Natural killer cell (primary cell): ENCODE measurements at regions not wholly inside any gene's neighbourhood (a gene's known extent, or its start where the extent isn't known, plus 50 kb on each side); places are given as distances from the start of the nearest gene placed in this dataset.
"Not testable (repeated sequence)": the region's sequence is repeated elsewhere in the genome, so short reads cannot be mapped to it uniquely, and the experiment has no call there.

Source experiments
- ATAC-seq, 3 donors: fragments of 150-1000 bp in 2 of 3; fragments of 200-7000 bp in 1 of 3; cut with Tn5 transposase; 1 replicate in 1 of 3; 2 replicates in 2 of 3; pipeline ENCODE4 v1.10.0; 2021; ENCODE audit warnings: mild to moderate bottlenecking in 2 of 3, moderate library complexity in 2 of 3
- DNase-seq, 2 donors: peaks; one replicate each; pipeline versions ENCODE4 v3.0.0 to v3.0.0-alpha.2; 2013 to 2021; ENCODE audit warnings: mixed read lengths in 1 of 2
- H3K27ac ChIP-seq: one replicate; pipeline ENCODE4 v1.5.1; 2013; ENCODE audit warnings: mild to moderate bottlenecking, low read length
- H3K27me3 ChIP-seq: one replicate; pipeline ENCODE4 v1.6.1; 2013; ENCODE audit warnings: low read length; ENCODE audit not compliant: control insufficient read depth, insufficient read depth
- H3K36me3 ChIP-seq: one replicate; pipeline ENCODE4 v1.6.1; 2013; ENCODE audit warnings: low read length; ENCODE audit not compliant: control insufficient read depth, insufficient read depth
- H3K4me1 ChIP-seq: one replicate; pipeline ENCODE4 v1.6.1; 2013; ENCODE audit warnings: low read length; ENCODE audit not compliant: control insufficient read depth, insufficient read depth
- H3K4me3 ChIP-seq: one replicate; pipeline ENCODE4 v1.5.1; 2013; ENCODE audit warnings: low read length
- H3K9me3 ChIP-seq: one replicate; pipeline ENCODE4 v1.6.1; 2013; ENCODE audit warnings: low read length; ENCODE audit not compliant: control insufficient read depth, insufficient read depth
- H3K27ac Mint-ChIP-seq, 2 donors: one replicate each; pipeline ENCODE4 v1.8.0; 2022; ENCODE audit warnings: mild to moderate bottlenecking in 2 of 2, mixed read lengths in 2 of 2, moderate library complexity in 1 of 2
- H3K27me3 Mint-ChIP-seq, 2 donors: one replicate each; pipeline ENCODE4 v1.8.0; 2022; ENCODE audit warnings: low read depth in 2 of 2, mixed read lengths in 2 of 2
- H3K36me3 Mint-ChIP-seq: one replicate; pipeline ENCODE4 v1.8.0; 2022; ENCODE audit warnings: mixed read lengths
- H3K4me1 Mint-ChIP-seq, 2 donors: one replicate each; pipeline ENCODE4 v1.8.0; 2022; ENCODE audit warnings: mixed read lengths in 2 of 2
- H3K4me3 Mint-ChIP-seq: one replicate; pipeline ENCODE4 v1.8.0; 2022; ENCODE audit warnings: mild to moderate bottlenecking, moderate library complexity, mixed read lengths
- H3K9me3 Mint-ChIP-seq, 2 donors: one replicate each; pipeline ENCODE4 v1.8.0; 2022; ENCODE audit warnings: mixed read lengths in 2 of 2
- WGBS: methylation state at CpG from one replicate; pipeline ENCODE4 v1.1.7; 2013; ENCODE audit warnings: missing lambda C conversion rate; ENCODE audit not compliant: insufficient coverage; 5-methylcytosine and 5-hydroxymethylcytosine counted together
- intact Hi-C: fragments of 100-400 bp; cut with micrococcal nuclease; formaldehyde crosslinking; loops from one replicate; pipeline ENCODE4 v1.14.2; 2022
- TF ChIP-seq, protein P1 (sequence below): fragments of 200-600 bp; IDR thresholded peaks from one replicate; pipeline ENCODE4 v1.8.0; 2022; ENCODE audit warnings: antibody characterized with exemption

DNA sequence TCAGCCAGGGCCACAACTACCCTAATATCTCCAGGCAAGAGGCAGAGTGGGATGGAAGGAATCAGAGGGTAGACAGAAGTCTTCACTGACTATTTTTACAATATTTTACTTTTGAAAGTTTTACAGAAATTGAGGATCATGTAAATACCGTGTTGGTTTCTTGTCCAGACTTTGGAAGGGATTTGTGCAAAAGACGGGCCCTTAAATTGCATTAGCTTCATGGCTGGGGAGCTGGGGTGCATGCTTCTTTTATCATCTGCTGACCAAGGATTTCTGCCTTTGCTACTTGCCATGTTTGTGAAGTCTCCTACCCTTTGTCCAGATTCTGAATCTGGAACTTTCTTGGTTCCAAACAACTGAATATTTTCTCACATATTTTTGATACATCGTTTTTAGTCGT, 107.7 kb upstream of the GRIN3A start:
- 84% methylated on average over 4 of the region's 4 CpGs for WGBS
- no peaks in the 10 kb centered on the region for H3K4me1 Mint-ChIP-seq
- H3K27me3 Mint-ChIP-seq: no peaks in the 10 kb centered on the region
- ATAC-seq: no peak
- intact Hi-C loops: no loop called here
- H3K36me3 Mint-ChIP-seq: no peaks in the 10 kb centered on the region
- H3K9me3 Mint-ChIP-seq: peaks cover 7 to 9% of the 10 kb centered on the region in 2 donors
- Histone ChIP-seq H3K36me3 (no peaks in the 10 kb centered on the region), H3K4me3 (no peak overlapping the region), H3K9me3 (no peaks in the 10 kb centered on the region), H3K27me3 (no peaks in the 10 kb centered on the region), H3K27ac (no peak overlapping the region), H3K4me1 (no peaks in the 10 kb centered on the region)
- H3K4me3 Mint-ChIP-seq: no peak overlapping the region
- DNase-seq: no peak
- TF ChIP-seq, protein P1, sequence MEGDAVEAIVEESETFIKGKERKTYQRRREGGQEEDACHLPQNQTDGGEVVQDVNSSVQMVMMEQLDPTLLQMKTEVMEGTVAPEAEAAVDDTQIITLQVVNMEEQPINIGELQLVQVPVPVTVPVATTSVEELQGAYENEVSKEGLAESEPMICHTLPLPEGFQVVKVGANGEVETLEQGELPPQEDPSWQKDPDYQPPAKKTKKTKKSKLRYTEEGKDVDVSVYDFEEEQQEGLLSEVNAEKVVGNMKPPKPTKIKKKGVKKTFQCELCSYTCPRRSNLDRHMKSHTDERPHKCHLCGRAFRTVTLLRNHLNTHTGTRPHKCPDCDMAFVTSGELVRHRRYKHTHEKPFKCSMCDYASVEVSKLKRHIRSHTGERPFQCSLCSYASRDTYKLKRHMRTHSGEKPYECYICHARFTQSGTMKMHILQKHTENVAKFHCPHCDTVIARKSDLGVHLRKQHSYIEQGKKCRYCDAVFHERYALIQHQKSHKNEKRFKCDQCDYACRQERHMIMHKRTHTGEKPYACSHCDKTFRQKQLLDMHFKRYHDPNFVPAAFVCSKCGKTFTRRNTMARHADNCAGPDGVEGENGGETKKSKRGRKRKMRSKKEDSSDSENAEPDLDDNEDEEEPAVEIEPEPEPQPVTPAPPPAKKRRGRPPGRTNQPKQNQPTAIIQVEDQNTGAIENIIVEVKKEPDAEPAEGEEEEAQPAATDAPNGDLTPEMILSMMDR: no peak
- no peak overlapping the region for H3K27ac Mint-ChIP-seq

- Mint-ChIP-seq H3K4me1 (no peaks in the 10 kb centered on the region), H3K36me3 (no peaks in the 10 kb centered on the region), H3K4me3 (no peak overlapping the region), H3K27me3 (no peaks in the 10 kb centered on the region), H3K9me3 (peaks cover 11 to 14% of the 10 kb centered on the region in 2 donors), H3K27ac (no peak overlapping the region)
- H3K27ac ChIP-seq: no peak overlapping the region
- intact Hi-C loops: no loop called here
- H3K4me1 ChIP-seq: no peaks in the 10 kb centered on the region
- no peaks in the 10 kb centered on the region for H3K27me3 ChIP-seq
- no peak overlapping the region for H3K4me3 ChIP-seq
- ATAC-seq (no peak), DNase-seq (no peak)
- H3K36me3 ChIP-seq: no peaks in the 10 kb centered on the region
- no peaks in the 10 kb centered on the region for H3K9me3 ChIP-seq
- TF ChIP-seq, protein P1: no peak
These were observed 102.3 kb upstream of the GRIN3A start for GRCh38 chr9:101840694-101841188.

DNA sequence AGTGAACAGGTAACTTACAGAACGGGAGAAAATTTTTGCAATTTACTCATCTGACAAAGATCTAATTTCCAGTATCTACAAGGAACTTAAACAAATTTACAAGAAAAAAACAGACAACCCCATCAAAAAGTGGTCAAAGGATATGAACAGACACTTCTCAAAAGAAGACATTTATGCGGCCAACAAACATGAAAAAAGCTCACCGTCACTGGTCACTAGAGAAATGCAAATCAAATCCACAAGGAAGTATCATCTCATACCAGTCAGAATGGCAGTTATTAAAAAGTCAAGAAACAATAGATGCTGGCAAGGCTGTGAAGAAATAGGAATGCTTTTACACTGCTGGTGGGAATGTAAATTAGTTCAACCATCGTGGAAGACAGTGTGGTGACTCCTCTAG, 100.5 kb upstream of the GRIN3A start:
- H3K27me3 ChIP-seq, H3K4me1 ChIP-seq, H3K27ac Mint-ChIP-seq, intact Hi-C loops, H3K27me3 Mint-ChIP-seq, H3K4me3 Mint-ChIP-seq, H3K36me3 Mint-ChIP-seq, ATAC-seq, H3K27ac ChIP-seq, H3K9me3 ChIP-seq, H3K4me3 ChIP-seq, H3K36me3 ChIP-seq, H3K4me1 Mint-ChIP-seq, DNase-seq: not testable (repeated sequence)
- H3K9me3 Mint-ChIP-seq: peaks cover 12 to 17% of the 10 kb centered on the region in 2 donors
- 87% methylated on average over 2 of the region's 4 CpGs for WGBS

- ATAC-seq: no peak
- Histone ChIP-seq H3K27ac (no peak overlapping the region), H3K36me3 (no peaks in the 10 kb centered on the region), H3K4me1 (no peaks in the 10 kb centered on the region), H3K9me3 (no peaks in the 10 kb centered on the region), H3K27me3 (no peaks in the 10 kb centered on the region), H3K4me3 (no peak overlapping the region)
- H3K4me1 Mint-ChIP-seq: no peaks in the 10 kb centered on the region
- TF ChIP-seq, protein P1: no peak
- no peaks in the 10 kb centered on the region for H3K27me3 Mint-ChIP-seq
- DNase-seq: no peak
- intact Hi-C loops: no loop called here
- no peak overlapping the region for H3K27ac Mint-ChIP-seq
- H3K36me3 Mint-ChIP-seq: no peaks in the 10 kb centered on the region
- WGBS: 40% methylated on average over 2 of the region's 2 CpGs
- no peak overlapping the region for H3K4me3 Mint-ChIP-seq
- peaks cover 9 to 16% of the 10 kb centered on the region in 2 donors for H3K9me3 Mint-ChIP-seq
These were observed 97.6 kb upstream of the GRIN3A start for GRCh38 chr9:101836021-101836420.
